ENCODE measurements at regions not wholly inside any gene's neighbourhood (a gene's known extent, or its start where the extent isn't known, plus 50 kb on each side); places are given as distances from the start of the nearest gene placed in this dataset.

DNA sequence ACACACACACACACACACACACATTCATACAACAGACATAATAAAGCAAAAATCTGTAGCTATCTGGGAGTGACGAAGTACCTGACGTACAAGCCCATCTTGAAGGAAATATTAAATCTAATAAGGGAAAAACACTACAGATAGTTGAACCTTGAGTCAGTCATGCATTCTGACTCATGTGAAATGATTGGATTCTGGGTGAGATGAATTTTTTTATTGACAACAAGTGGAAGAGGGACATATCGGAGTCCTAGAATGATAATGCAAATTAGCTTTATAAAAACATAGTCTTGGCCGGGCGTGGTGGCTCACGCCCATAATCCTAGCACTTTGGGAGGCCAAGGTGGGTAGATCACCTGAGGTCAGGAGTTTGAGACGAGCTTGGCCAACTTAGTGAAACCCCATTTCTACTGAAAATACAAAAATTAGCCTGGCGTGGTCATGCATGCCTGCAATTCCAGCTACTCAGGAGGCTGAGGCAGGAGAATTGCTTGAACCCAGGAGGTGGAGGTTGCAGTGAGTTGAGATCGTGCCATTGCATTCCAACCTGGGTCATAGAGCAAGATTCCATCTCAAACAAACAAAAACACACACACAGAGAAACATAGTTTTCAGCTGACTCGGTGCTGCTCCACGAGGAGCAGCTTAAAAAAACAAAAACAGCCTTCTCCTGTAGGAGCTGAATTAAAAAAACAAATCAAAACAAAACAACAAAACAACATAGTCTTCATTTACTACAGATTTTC is 154.4 kb upstream of the MKLN1 start:
- DNase-seq (ENCODE audit: low read depth): no peak
- Histone ChIP-seq H3K36me3 (ENCODE audit: control insufficient read depth, insufficient read depth, low read length) (no peaks in the 10 kb centered on the region), H3K27me3 (ENCODE audit: control insufficient read depth, insufficient read depth, low read length) (no peaks in the 10 kb centered on the region), H3K4me3 (ENCODE audit: low read depth, low read length) (no peak overlapping the region)
- POLR2A ChIA-PET: no interaction called here
- TF ChIP-seq CTCF (IDR thresholded peaks at IDR 0.05; ENCODE audit: insufficient read depth, low read depth, low read length): no peak
- CTCF ChIA-PET: interaction anchor here (1.4 kb wide), 1 partner anchor 69 kb away, joined by 3 read pairs; no protein-coding TSS in a partner anchor

GRCh38 chr7:131174391-131174790 is 153.3 kb upstream of the MKLN1 start:
- Histone ChIP-seq H3K27me3 (ENCODE audit: control insufficient read depth, insufficient read depth, low read length) (no peaks in the 10 kb centered on the region), H3K4me3 (ENCODE audit: low read depth, low read length) (no peak overlapping the region), H3K36me3 (ENCODE audit: control insufficient read depth, insufficient read depth, low read length) (no peaks in the 10 kb centered on the region)
- CTCF ChIA-PET: no interaction called here
- DNase-seq (ENCODE audit: low read depth): no peak
- TF ChIP-seq CTCF (IDR thresholded peaks at IDR 0.05; ENCODE audit: insufficient read depth, low read depth, low read length): no peak
- POLR2A ChIA-PET: no interaction called here

GRCh38 chr7:131174855-131175254 is 152.8 kb upstream of the MKLN1 start:
- no peaks in the 10 kb centered on the region for H3K27me3 ChIP-seq (ENCODE audit: control insufficient read depth, insufficient read depth, low read length)
- CTCF ChIA-PET: no interaction called here

DNA sequence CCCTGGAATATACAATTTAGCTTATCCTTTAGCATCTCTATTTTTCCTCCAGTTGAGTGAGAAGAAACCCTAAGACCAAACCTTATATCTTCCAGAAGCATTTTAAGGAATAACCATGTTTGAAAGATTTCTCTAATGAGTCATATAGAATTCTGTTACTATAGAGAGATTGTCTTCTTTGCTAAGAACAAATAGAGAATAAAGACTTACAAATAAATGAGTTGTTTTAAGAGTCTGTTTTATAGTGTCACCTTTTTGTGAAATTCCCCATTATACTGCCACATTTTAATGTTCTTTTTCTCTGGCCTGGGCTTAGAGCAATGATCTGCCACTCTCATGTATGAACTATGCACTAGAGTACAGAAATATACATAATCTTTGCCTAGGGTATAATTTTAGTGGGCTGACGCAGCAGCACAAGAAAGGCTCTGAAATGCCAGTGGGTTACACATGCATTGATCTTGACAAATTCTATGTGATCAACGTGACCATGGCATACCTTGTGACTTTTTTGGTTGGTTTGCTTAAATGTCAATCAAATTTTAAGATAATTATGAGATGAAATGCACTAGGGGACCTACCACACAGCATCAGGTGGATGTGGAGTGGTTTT is 145.1 kb upstream of the MKLN1 start:
- DNase-seq (ENCODE audit: low read depth): no peak
- ChIA-PET POLR2A (interaction anchor here (0.7 kb wide), 1 partner anchor 18 kb away, joined by 3 read pairs; no protein-coding TSS in a partner anchor), CTCF (interaction anchor here (1.3 kb wide), 1 partner anchor 115 kb away, joined by 3 read pairs; no protein-coding TSS in a partner anchor)
- H3K36me3 ChIP-seq (ENCODE audit: control insufficient read depth, insufficient read depth, low read length): no peaks in the 10 kb centered on the region
- H3K27me3 ChIP-seq (ENCODE audit: control insufficient read depth, insufficient read depth, low read length): no peaks in the 10 kb centered on the region
- H3K4me3 ChIP-seq (ENCODE audit: low read depth, low read length): no peak overlapping the region
- no peak for TF ChIP-seq CTCF (IDR thresholded peaks at IDR 0.05; ENCODE audit: insufficient read depth, low read depth, low read length)

More at GRCh38 chr7:131174855-131175254, 152.8 kb upstream of the MKLN1 start:
- no peak for TF ChIP-seq CTCF (IDR thresholded peaks at IDR 0.05; ENCODE audit: insufficient read depth, low read depth, low read length)
- POLR2A ChIA-PET: no interaction called here
- Histone ChIP-seq H3K4me3 (ENCODE audit: low read depth, low read length) (no peak overlapping the region), H3K36me3 (ENCODE audit: control insufficient read depth, insufficient read depth, low read length) (no peaks in the 10 kb centered on the region)
- DNase-seq (ENCODE audit: low read depth): no peak

DNA sequence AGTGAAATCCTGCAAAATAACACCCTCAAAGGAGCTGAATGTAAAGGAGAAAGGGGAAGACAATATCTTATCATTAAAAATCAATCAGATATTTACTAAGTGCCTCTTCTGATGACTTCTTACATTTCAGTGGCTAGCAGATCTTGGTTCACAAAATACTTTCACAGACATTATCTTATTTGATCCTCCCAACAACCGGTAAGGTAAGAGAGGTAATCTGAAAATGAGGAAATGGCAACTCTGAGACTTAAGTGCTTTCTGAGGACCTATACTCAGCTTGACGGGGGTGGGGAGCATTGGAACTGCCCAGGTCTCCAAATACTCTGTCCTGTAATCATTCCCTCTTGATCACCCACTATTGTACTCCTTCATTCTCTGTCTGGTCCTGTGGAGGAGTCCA is 144.6 kb upstream of the MKLN1 start:
- ChIA-PET CTCF (no interaction called here), POLR2A (interaction anchor here (0.6 kb wide), 1 partner anchor 212 kb away, joined by 3 read pairs; no protein-coding TSS in a partner anchor)
- H3K27me3 ChIP-seq (ENCODE audit: control insufficient read depth, insufficient read depth, low read length): no peaks in the 10 kb centered on the region
- no peak for DNase-seq (ENCODE audit: low read depth)
- H3K4me3 ChIP-seq (ENCODE audit: low read depth, low read length): no peak overlapping the region
- H3K36me3 ChIP-seq (ENCODE audit: control insufficient read depth, insufficient read depth, low read length): no peaks in the 10 kb centered on the region
- no peak for TF ChIP-seq CTCF (IDR thresholded peaks at IDR 0.05; ENCODE audit: insufficient read depth, low read depth, low read length)

Measured in BJ (cell line).